DND-41 (cell line): ENCODE measurements at regions not wholly inside any gene's neighbourhood (a gene's known extent, or its start where the extent isn't known, plus 50 kb on each side); places are given as distances from the start of the nearest gene placed in this dataset.

Source experiments
- EZH2 ChIP-seq: IDR thresholded peaks from 3 replicates; pipeline ENCODE4 v1.6.1; 2012; ENCODE audit warnings: borderline replicate concordance, low read depth, mild to moderate bottlenecking, moderate library complexity, low read length, inconsistent platforms; ENCODE audit not compliant: severe bottlenecking
- TF ChIP-seq, protein P1 (sequence below): IDR thresholded peaks from 2 replicates; pipeline ENCODE4 v1.5.1; 2012; ENCODE audit warnings: borderline replicate concordance, low read length, moderate library complexity, mild to moderate bottlenecking; ENCODE audit not compliant: poor library complexity, severe bottlenecking; ENCODE audit errors: extremely low read depth

DNA sequence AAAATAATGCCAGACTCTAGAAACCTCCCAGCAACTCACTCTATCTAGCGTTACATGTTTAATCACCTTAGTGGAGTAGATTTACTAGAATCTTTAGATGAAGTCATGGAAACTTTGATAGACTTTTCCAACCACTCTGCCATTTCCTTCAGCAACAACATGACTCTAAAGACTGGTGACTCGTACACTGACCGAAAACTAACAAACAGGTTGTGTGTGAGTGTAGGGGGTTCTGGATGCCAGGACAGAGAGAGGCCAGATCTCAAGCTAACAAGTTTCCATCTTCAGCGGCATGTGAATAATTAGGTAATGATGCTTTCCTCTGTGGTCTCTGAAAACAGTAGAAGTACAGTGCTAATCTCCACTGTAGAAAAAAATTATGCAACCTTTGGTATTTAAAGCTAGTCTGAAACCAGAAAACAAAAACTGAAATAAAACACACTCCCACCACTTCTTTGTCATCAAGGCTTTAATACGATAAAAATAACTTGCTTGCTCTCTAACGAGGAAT is 286.4 kb downstream of the PRDM5 start:
- TF ChIP-seq, protein P1, sequence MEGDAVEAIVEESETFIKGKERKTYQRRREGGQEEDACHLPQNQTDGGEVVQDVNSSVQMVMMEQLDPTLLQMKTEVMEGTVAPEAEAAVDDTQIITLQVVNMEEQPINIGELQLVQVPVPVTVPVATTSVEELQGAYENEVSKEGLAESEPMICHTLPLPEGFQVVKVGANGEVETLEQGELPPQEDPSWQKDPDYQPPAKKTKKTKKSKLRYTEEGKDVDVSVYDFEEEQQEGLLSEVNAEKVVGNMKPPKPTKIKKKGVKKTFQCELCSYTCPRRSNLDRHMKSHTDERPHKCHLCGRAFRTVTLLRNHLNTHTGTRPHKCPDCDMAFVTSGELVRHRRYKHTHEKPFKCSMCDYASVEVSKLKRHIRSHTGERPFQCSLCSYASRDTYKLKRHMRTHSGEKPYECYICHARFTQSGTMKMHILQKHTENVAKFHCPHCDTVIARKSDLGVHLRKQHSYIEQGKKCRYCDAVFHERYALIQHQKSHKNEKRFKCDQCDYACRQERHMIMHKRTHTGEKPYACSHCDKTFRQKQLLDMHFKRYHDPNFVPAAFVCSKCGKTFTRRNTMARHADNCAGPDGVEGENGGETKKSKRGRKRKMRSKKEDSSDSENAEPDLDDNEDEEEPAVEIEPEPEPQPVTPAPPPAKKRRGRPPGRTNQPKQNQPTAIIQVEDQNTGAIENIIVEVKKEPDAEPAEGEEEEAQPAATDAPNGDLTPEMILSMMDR = no peak
- TF ChIP-seq EZH2 = no peak
